Nephron (organoid): ENCODE measurements at regions not wholly inside any gene's neighbourhood (a gene's known extent, or its start where the extent isn't known, plus 50 kb on each side); places are given as distances from the start of the nearest gene placed in this dataset.

ENCODE experiments used
- H3K27ac Mint-ChIP-seq, 3 experiments: 2 replicates each; pipeline ENCODE4 v1.8.0; 2020; ENCODE audit warnings: mixed read lengths in 3 of 3, mild to moderate bottlenecking in 2 of 3, moderate library complexity in 1 of 3
- H3K27me3 Mint-ChIP-seq: 2 replicates; pipeline ENCODE4 v1.8.0; 2021; ENCODE audit warnings: low read depth, mild to moderate bottlenecking, moderate library complexity, mixed read lengths
- H3K36me3 Mint-ChIP-seq: 2 replicates; pipeline ENCODE4 v1.8.0; 2020; ENCODE audit warnings: low read depth, mixed read lengths
- H3K4me1 Mint-ChIP-seq: 2 replicates; pipeline ENCODE4 v1.8.0; 2020; ENCODE audit warnings: mixed read lengths
- H3K4me3 Mint-ChIP-seq, 3 experiments: 2 replicates each; pipeline ENCODE4 v1.8.0; 2020; ENCODE audit warnings: mild to moderate bottlenecking in 3 of 3, mixed read lengths in 3 of 3, moderate library complexity in 2 of 3
- H3K9me3 Mint-ChIP-seq: 2 replicates; pipeline ENCODE4 v1.8.0; 2020; ENCODE audit warnings: mixed read lengths
- CTCF ChIP-seq, 3 experiments: fragments of 200-600 bp; sonication (generic); IDR thresholded peaks; one replicate each; pipeline ENCODE4 v1.5.0; 2021; ENCODE audit warnings: antibody characterized with exemption in 3 of 3; ENCODE audit not compliant: unreplicated experiment in 3 of 3

- TF ChIP-seq CTCF (IDR thresholded peaks at IDR 0.05; ENCODE audit: unreplicated experiment in 3 of 3) = no peak
- Mint-ChIP-seq H3K36me3 (no peaks in the 10 kb centered on the region), H3K4me3 (peak overlapping the region in 1 of 3 experiments; percentile 11), H3K4me1 (peaks cover 37% of the 10 kb centered on the region), H3K27me3 (no peaks in the 10 kb centered on the region), H3K9me3 (no peaks in the 10 kb centered on the region), H3K27ac (peak overlapping the region in 2 of 3 experiments; percentile 7 to 80)
Observed at GRCh38 chr5:89437450-89438435, 554.8 kb upstream of the MEF2C start.

DNA sequence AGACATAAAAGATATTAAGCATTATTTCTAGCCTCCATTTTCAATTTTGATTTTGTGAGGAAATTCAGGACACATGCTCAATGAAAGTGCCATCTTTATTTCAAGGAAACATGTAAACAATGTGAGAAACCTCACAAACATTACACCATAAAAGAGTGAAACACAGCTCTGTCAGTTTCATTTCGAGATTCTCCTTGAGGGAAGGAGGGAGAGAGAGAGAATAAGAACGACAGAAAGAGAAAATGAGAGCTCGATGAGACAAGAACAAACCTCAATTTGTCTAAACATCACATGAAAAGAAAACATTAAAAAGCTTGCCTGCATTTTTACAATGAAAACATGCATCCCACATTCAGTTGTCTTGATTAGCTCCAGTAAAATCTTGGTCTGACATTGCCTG lies 553.5 kb upstream of the MEF2C start:
- Mint-ChIP-seq H3K4me3 (no peak overlapping the region), H3K36me3 (no peaks in the 10 kb centered on the region), H3K27me3 (no peaks in the 10 kb centered on the region), H3K4me1 (peaks cover 33% of the 10 kb centered on the region), H3K9me3 (no peaks in the 10 kb centered on the region), H3K27ac (peak overlapping the region in 1 of 3 experiments; percentile 50)
- no peak for TF ChIP-seq CTCF (IDR thresholded peaks at IDR 0.05; ENCODE audit: unreplicated experiment in 3 of 3)

GRCh38 chr5:89435347-89435746 lies 552.4 kb upstream of the MEF2C start:
- no peak overlapping the region for H3K27ac Mint-ChIP-seq

DNA sequence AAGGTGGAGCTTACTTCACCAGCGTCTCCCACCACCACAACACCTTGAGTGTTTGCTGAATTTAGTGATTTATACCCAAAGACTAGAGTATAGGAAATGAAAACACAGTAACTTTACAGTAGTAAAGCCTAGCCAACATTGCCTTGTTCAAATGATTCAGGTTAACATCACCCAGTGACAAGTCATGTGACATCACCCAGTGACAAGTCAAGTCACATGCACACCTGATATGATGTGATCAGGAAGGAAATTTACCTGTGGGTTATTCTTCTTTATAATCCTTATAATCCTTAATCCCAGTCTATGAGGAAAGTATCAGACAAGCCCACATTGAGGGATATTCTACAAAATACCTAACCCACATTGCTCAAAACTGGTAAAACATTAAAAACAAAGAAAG lies 545.6 kb upstream of the MEF2C start:
- Mint-ChIP-seq H3K9me3 (peaks cover 5% of the 10 kb centered on the region), H3K4me3 (no peak overlapping the region), H3K4me1 (no peaks in the 10 kb centered on the region), H3K27me3 (no peaks in the 10 kb centered on the region), H3K36me3 (no peaks in the 10 kb centered on the region), H3K27ac (no peak overlapping the region)
- TF ChIP-seq CTCF (IDR thresholded peaks at IDR 0.05; ENCODE audit: unreplicated experiment in 3 of 3) = no peak

More at GRCh38 chr5:89435347-89435746, 552.4 kb upstream of the MEF2C start:
- H3K27me3 Mint-ChIP-seq = no peaks in the 10 kb centered on the region
- H3K4me3 Mint-ChIP-seq = no peak overlapping the region
- no peaks in the 10 kb centered on the region for H3K36me3 Mint-ChIP-seq
- H3K9me3 Mint-ChIP-seq = no peaks in the 10 kb centered on the region
- no peak for TF ChIP-seq CTCF (IDR thresholded peaks at IDR 0.05; ENCODE audit: unreplicated experiment in 3 of 3)
- H3K4me1 Mint-ChIP-seq = peaks cover 32% of the 10 kb centered on the region

GRCh38 chr5:89425062-89425461 lies 542.1 kb upstream of the MEF2C start:
- peaks cover 6% of the 10 kb centered on the region for H3K4me1 Mint-ChIP-seq
- H3K27me3 Mint-ChIP-seq = no peaks in the 10 kb centered on the region

More at GRCh38 chr5:89425062-89425461, 542.1 kb upstream of the MEF2C start:
- Mint-ChIP-seq H3K36me3 (no peaks in the 10 kb centered on the region), H3K4me3 (no peak overlapping the region), H3K27ac (no peak overlapping the region), H3K9me3 (peaks cover 18% of the 10 kb centered on the region)
- no peak for TF ChIP-seq CTCF (IDR thresholded peaks at IDR 0.05; ENCODE audit: unreplicated experiment in 3 of 3)
